ENCODE measurements at regions not wholly inside any gene's neighbourhood (a gene's known extent, or its start where the extent isn't known, plus 50 kb on each side); places are given as distances from the start of the nearest gene placed in this dataset.
A peak's percentile ranks its signal among the peaks of the same experiment; 100 is the strongest.

DNA sequence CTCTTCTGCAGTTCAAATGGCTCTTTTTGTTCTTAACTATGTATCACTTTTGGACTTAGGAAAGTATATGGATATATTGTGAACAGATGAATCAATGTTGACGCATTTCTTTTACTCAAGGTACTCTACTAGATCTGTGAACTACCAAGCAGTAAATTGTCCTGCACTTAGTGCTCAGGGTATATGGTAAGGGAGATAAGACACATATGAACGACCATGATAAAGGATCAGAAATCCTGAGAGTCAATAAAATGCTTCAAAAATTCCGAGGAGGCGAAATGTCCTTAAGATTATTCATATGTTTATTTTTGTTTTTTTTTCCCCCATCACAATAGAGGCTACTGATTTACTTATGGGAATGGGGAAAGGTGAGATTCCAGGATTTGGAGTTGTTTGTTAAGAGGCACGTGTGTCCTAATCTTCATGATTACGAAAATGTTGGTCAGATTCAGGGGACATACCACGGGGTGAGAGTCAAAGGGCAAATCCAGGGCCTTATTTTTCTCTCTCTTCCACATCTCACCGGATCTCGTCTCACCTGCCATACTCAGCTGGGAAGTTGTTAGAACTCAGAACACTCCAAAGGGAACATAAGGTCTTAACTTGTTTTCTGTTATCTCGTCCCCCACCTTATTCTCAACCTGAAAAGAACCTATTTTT, 475.1 kb upstream of the TBL1XR1 start:
- no peak overlapping the region for H3K4me3 ChIP-seq
- ATAC-seq = no peak
- WGBS, 2 donors = 67 to 72% methylated on average over 10 of the region's 10 CpGs
- no peaks in the 10 kb centered on the region for H3K9me3 ChIP-seq
- no peaks in the 10 kb centered on the region for H3K27me3 ChIP-seq
- intact Hi-C loops (cut with DNase I) = no loop called here
- H3K36me3 ChIP-seq = no peaks in the 10 kb centered on the region
- TF ChIP-seq, protein P1, sequence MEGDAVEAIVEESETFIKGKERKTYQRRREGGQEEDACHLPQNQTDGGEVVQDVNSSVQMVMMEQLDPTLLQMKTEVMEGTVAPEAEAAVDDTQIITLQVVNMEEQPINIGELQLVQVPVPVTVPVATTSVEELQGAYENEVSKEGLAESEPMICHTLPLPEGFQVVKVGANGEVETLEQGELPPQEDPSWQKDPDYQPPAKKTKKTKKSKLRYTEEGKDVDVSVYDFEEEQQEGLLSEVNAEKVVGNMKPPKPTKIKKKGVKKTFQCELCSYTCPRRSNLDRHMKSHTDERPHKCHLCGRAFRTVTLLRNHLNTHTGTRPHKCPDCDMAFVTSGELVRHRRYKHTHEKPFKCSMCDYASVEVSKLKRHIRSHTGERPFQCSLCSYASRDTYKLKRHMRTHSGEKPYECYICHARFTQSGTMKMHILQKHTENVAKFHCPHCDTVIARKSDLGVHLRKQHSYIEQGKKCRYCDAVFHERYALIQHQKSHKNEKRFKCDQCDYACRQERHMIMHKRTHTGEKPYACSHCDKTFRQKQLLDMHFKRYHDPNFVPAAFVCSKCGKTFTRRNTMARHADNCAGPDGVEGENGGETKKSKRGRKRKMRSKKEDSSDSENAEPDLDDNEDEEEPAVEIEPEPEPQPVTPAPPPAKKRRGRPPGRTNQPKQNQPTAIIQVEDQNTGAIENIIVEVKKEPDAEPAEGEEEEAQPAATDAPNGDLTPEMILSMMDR (IDR thresholded peaks at IDR 0.05) = no peak
- H3K4me1 ChIP-seq = peaks cover 0 to 11% (median 0%) of the 10 kb centered on the region in 3 donors
- DNase-seq = no peak
- no peak overlapping the region for H3K27ac ChIP-seq
- no peak for FAIRE-seq

DNA sequence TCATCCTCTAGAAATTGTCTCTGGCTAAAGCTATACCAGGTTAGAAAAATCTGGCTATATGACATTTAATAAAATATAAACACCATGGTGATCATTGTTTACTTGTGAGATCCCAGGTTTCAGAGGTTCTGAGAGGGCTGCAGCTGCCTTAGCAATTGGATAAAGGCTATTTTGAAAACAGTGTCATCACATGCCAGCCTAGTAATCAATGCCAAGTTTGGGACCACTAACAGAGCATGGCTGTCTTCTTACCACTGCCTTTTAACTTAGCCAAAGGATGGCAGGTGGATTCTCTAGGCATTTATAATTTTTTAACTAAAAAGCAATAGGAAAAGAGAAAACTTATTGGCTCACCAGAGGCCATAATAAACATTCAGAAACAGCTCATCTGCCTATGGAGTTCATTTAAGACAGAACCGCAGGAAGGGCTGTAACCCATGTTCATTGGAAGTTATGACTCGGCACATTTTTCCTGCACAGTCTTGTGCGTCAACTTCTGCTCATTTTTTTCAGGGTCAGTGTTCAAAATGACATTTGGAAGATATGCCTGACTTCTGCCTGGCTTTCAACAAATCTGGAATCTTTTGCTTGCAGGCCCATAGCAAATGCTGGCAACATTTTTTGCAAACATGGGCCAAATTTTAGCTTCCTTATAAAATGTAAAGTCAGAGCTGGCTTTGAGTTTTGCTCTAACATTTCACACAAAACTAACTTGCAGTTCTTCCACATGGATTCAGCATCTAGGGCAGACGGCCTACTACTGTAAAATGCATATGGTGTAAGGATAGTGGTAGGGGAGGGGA, 476.0 kb upstream of the TBL1XR1 start:
- Histone ChIP-seq H3K4me1 (peaks cover 0 to 11% (median 0%) of the 10 kb centered on the region in 3 donors), H3K4me3 (no peak overlapping the region), H3K27ac (no peak overlapping the region), H3K27me3 (no peaks in the 10 kb centered on the region), H3K9me3 (no peaks in the 10 kb centered on the region), H3K36me3 (no peaks in the 10 kb centered on the region)
- TF ChIP-seq, protein P1 (IDR thresholded peaks at IDR 0.05) = no peak
- 46 to 53% methylated on average over 4 of the region's 4 CpGs for WGBS, 2 donors
- DNase-seq (no peak), FAIRE-seq (no peak), ATAC-seq (peak in 3 of 4 donors; percentile 41 to 71 (median 66))
- intact Hi-C loops (cut with DNase I) = no loop called here

DNA sequence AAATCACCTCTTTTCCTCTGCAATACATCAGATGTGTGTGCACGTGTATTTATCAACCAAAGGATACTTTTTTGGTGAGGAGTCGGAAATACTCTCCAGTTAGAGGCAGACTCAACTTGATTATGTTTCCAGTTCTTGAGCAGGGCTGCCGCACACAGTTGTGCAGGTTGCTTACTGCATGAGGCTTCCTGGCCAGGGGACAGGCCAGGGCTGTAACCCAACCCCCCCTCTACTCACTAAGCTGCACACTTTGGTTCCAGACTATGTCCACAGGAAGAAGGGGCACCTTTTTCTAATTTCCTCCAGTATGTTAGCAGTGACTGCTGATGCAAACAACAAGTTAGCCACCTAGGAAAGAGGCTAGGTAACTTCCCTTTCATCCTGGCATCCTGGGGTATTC, 476.9 kb upstream of the TBL1XR1 start:
- no peak for DNase-seq
- no peaks in the 10 kb centered on the region for H3K9me3 ChIP-seq
- TF ChIP-seq, protein P1 (IDR thresholded peaks at IDR 0.05) = no peak
- H3K36me3 ChIP-seq = no peaks in the 10 kb centered on the region
- H3K4me1 ChIP-seq = peaks cover 0 to 11% (median 0%) of the 10 kb centered on the region in 3 donors
- H3K27ac ChIP-seq = no peak overlapping the region
- no peak for ATAC-seq
- 93 to 97% methylated on average over 3 of the region's 3 CpGs for WGBS, 2 donors
- intact Hi-C loops (cut with DNase I) = no loop called here
- no peaks in the 10 kb centered on the region for H3K27me3 ChIP-seq
- no peak for FAIRE-seq
- no peak overlapping the region for H3K4me3 ChIP-seq

DNA sequence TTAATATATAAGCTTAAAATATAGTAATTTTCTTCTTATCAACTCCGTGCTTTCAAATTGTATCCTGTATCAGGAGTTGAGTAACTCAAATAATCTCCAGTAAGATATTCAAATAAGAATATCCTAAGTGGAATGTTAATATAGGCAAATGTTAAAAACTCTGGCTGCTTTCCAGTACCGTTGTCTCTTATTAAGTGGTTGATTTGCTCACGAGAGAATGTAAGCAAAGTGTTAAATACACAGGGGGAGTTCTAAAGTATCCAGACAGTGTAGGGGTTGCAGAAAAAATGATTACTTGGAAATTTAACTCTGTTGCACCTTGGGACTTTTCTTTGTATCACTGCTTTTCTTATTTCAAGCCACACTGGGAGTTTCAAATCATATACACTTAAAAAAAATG, 478.9 kb upstream of the TBL1XR1 start:
- H3K36me3 ChIP-seq = no peaks in the 10 kb centered on the region
- H3K27ac ChIP-seq = peak overlapping the region in 2 of 4 donors; percentile 28 to 34
- H3K27me3 ChIP-seq = no peaks in the 10 kb centered on the region
- 35 to 45% methylated on average over 3 of the region's 3 CpGs for WGBS, 2 donors
- H3K4me1 ChIP-seq = peaks cover 0 to 11% (median 0%) of the 10 kb centered on the region in 3 donors
- intact Hi-C loops (cut with DNase I) = no loop called here
- FAIRE-seq (no peak), DNase-seq (no peak), ATAC-seq (no peak)
- no peak overlapping the region for H3K4me3 ChIP-seq
- TF ChIP-seq, protein P1 (IDR thresholded peaks at IDR 0.05) = no peak
- H3K9me3 ChIP-seq = no peaks in the 10 kb centered on the region

Measured in pancreas (tissue), 10 donors.